Ishikawa (cell line): ENCODE measurements at regions not wholly inside any gene's neighbourhood (a gene's known extent, or its start where the extent isn't known, plus 50 kb on each side); places are given as distances from the start of the nearest gene placed in this dataset.

ENCODE experiments used
- CEBPB ChIP-seq: IDR thresholded peaks from 2 replicates; pipeline ENCODE4 v1.6.1; 2012
- EGR1 ChIP-seq: IDR thresholded peaks from 2 replicates; pipeline ENCODE4 v1.6.1; 2012
- FOXM1 ChIP-seq: IDR thresholded peaks from 2 replicates; pipeline ENCODE4 v1.6.1; 2012; ENCODE audit warnings: low read depth, borderline replicate concordance
- TAF1 ChIP-seq: IDR thresholded peaks from 2 replicates; pipeline ENCODE4 v1.6.1; 2012; ENCODE audit warnings: low read depth, mild to moderate bottlenecking

DNA sequence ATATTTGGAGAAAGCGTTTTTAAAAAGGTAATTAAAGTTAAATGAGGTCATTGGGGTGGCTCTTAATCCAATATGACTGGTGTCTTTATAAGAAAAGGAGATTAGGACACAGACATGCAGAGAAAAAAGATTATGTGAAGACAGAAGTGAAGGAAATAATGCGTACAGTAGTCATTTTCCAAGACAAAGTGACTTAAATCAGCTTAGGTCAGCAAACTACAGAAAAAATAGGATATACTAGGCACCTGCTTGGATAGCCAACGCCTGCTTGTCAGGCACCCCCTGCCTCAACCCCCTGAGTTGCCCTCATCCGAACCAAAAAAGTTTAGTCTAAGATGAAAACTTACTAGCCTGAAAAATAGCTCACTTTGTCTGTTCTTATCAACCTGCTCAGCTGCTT, 58.2 kb upstream of the SPAG17 start:
- no peak for TF ChIP-seq FOXM1
- TF ChIP-seq EGR1: no peak
- no peak for TF ChIP-seq CEBPB
- TF ChIP-seq TAF1: no peak
